Embryonic facial prominence (tissue), 1 donor: ENCODE measurements at regions not wholly inside any gene's neighbourhood (a gene's known extent, or its start where the extent isn't known, plus 50 kb on each side); places are given as distances from the start of the nearest gene placed in this dataset.
"Not testable (repeated sequence)": the region's sequence is repeated elsewhere in the genome, so short reads cannot be mapped to it uniquely, and the experiment has no call there.

Experiments
- DNase-seq: peaks from one replicate; pipeline ENCODE4 v3.0.0-alpha.2; 2016; ENCODE audit errors: extremely low spot score

GRCh38 chr11:25501426-25501825 is 830.5 kb upstream of the ANO3 start:
- not testable (repeated sequence) for DNase-seq

- no peak for DNase-seq
Measured at GRCh38 chr11:25515576-25515975, 816.4 kb upstream of the ANO3 start.

GRCh38 chr11:25520459-25520858 is 811.5 kb upstream of the ANO3 start:
- no peak for DNase-seq

- no peak for DNase-seq
Measured at GRCh38 chr11:25527841-25528240, 804.1 kb upstream of the ANO3 start.

GRCh38 chr11:25529572-25529971 is 802.4 kb upstream of the ANO3 start:
- no peak for DNase-seq

- DNase-seq, result no peak
Measured at GRCh38 chr11:25535467-25536272, 796.3 kb upstream of the ANO3 start.

GRCh38 chr11:25536289-25536688 is 795.6 kb upstream of the ANO3 start:
- peak; percentile 22 for DNase-seq

- no peak for DNase-seq
Measured at GRCh38 chr11:25537393-25537792, 794.5 kb upstream of the ANO3 start.

- DNase-seq, result no peak
Measured at GRCh38 chr11:25547292-25547691, 784.6 kb upstream of the ANO3 start.

GRCh38 chr11:25562417-25562816 is 769.5 kb upstream of the ANO3 start:
- DNase-seq, result no peak

- no peak for DNase-seq
Measured at GRCh38 chr11:25565846-25566245, 766.1 kb upstream of the ANO3 start.

- DNase-seq, result no peak
Measured at GRCh38 chr11:25566298-25567200, 765.4 kb upstream of the ANO3 start.

GRCh38 chr11:25576320-25576719 is 755.6 kb upstream of the ANO3 start:
- DNase-seq, result no peak

GRCh38 chr11:25579554-25579953 is 752.4 kb upstream of the ANO3 start:
- DNase-seq, result not testable (repeated sequence)

- DNase-seq, result no peak
Measured at GRCh38 chr11:25583596-25583995, 748.3 kb upstream of the ANO3 start.

GRCh38 chr11:25587496-25587895 is 744.4 kb upstream of the ANO3 start:
- no peak for DNase-seq

GRCh38 chr11:25593221-25593620 is 738.7 kb upstream of the ANO3 start:
- DNase-seq, result no peak

GRCh38 chr11:25596701-25597100 is 735.2 kb upstream of the ANO3 start:
- DNase-seq, result no peak

- no peak for DNase-seq
Measured at GRCh38 chr11:25597696-25598095, 734.2 kb upstream of the ANO3 start.

- no peak for DNase-seq
Measured at GRCh38 chr11:25602149-25602548, 729.8 kb upstream of the ANO3 start.

GRCh38 chr11:25602959-25603358 is 729.0 kb upstream of the ANO3 start:
- DNase-seq, result no peak

GRCh38 chr11:25612806-25613205 is 719.1 kb upstream of the ANO3 start:
- DNase-seq, result no peak

GRCh38 chr11:25613451-25613850 is 718.5 kb upstream of the ANO3 start:
- no peak for DNase-seq
